ENCODE measurements at regions not wholly inside any gene's neighbourhood (a gene's known extent, or its start where the extent isn't known, plus 50 kb on each side); places are given as distances from the start of the nearest gene placed in this dataset.
"Not testable (repeated sequence)": the region's sequence is repeated elsewhere in the genome, so short reads cannot be mapped to it uniquely, and the experiment has no call there.

- DNase-seq, result not testable (repeated sequence)
Measured at GRCh38 chr10:45056806-45057205, 56.1 kb downstream of the ZNF22 start.

- no peak for DNase-seq
Measured at GRCh38 chr10:45058580-45058979, 57.9 kb downstream of the ZNF22 start.

DNA sequence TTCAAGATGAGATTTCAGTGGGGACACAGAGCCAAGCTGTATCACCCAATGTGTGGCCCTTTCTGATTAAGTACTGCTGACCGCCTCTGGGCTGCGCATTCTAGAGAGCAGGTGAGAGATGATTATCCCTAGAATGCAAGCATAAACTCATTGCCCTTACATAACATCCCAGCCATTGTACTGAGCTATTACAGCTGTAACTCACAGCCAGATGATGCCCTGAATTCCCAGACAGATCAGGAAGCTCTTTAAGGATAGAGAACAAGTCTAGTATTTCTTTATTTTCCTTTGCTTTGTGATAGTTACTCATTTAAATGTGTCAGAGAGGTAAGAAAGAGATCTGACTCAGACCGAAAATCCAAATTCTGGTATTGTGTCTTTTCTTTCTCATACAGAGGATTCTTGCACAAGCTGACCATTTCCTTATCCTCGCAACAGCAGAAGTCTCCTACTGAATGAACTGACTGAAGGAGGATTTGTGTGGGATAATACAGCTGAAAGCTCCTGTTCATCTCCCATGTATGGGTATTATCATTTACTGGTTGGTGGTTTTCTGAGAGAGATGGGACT lies 58.4 kb downstream of the ZNF22 start:
- no peak for DNase-seq

DNA sequence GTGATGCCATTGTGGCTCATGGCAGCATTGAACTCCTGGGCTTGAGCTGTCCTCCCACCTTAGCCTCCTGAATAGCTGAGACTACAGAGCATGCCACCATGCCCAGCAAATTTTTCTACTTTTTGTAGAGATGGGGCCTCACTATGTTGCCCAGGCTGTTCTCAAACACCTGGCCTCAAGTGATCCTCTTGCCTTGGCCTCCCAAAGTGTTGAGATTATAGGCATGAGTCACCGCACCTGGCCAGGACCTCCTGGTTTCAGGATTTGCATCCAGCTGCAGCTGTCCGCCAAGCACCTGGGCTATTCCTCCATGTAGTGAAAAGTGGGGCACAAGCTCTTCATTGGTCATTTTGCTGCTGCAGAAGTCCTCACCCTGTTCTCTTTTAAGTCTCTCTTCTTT lies 58.9 kb downstream of the ZNF22 start:
- DNase-seq, result no peak

DNA sequence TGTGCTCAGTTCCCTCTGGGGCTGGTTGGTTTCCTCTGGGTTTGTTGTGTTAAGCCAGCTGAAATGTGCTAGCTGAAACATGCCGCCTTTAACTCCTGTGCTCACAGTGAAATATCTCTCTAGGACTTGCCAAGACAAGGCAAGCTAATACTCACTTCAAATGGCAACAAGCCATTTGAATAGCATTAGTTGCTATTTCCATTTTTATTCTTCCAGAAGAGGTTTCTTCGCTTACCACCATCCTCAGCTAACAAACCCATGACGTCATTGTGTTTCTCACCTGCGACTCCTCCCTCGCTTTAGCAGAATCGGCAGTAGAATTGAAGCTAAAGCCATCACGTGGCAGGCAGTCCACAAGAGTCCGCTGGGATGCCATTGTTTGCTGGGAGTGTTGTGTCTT lies 61.3 kb downstream of the ZNF22 start:
- DNase-seq, result no peak

DNA sequence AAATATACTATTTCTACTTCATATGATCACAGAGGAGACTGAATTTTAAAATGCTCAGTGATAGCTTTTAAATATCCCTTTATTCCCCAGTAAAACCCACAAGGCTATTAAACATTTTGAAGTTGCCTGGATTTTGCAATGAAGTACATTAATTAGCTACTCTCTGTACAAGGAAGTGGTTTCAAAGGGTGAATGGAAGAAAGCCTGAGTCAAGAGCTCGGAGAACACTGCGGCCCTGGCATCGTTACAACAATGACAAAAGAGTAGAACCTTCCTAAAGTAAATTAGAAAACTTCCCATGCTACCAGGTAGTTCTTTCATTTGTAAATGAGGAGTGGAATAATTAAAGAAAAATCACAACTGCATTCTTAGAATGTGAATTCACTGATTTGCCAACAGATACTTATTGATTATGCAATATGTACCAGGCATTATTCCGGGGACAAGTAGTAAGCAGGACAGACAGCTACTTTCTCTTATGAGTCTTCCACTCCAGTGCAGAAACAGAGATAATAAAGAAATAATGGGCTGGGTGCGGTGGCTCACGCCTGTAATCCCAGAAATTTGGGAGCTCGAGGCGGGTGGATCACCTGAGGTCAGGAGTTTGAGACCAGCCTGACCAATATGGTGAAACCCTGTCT lies 63.0 kb downstream of the ZNF22 start:
- no peak for DNase-seq

DNA sequence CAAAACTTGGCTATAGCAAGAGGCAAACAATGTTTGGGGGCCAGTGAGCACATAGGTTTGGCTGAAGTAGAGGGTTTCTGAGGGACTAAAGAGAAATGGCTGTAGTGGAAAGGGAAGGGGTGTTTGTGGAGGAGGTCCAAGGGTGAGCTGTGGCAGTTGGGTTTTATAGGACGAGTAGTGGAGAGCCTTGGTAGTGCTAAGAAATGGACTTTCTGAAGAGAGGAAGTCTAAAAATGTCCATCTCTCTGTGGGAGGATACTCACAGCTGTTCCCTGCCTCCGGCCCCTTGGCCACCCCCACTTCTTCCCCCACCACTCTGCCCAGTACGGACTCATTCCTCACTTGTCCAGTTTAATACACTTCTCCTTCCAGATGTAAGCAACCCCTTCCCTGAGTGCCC lies 64.3 kb downstream of the ZNF22 start:
- DNase-seq, result no peak

DNA sequence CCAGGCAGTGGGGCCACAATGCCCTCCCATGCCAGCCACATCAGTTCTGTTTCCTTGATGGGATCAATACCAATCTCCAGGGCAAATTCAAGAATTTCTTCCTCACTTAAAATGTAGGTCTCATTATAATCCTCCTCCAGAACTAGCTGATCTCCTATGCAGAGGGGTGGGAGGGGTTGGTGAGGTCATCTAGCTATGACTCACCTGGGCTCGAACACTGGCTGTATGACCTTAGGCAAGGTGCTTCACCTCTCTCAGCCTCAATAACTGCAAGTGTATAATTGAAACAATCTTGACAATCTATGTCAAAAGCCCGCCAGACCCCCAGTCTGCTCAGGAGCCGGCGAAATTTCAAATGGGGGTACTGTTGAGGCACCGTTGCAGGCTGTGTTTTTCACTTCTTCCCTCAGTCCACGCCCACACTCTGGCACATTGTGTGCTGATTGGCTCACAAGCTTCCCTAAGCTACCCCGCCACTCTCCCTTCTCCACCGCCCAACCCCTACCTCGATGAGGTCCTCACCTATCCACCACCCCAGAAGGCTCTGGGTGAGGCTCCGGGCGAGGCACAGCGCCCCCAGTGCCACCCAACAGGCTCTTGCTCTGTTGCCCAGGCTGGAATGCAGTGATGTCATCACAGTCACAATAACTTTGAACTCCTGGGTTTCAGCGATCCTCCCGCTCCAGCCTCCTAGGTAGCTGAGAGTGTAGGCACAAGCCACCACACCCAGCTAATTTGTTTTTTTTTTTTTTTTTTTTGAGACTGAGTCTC lies 70.5 kb downstream of the ZNF22 start:
- no peak for DNase-seq

DNA sequence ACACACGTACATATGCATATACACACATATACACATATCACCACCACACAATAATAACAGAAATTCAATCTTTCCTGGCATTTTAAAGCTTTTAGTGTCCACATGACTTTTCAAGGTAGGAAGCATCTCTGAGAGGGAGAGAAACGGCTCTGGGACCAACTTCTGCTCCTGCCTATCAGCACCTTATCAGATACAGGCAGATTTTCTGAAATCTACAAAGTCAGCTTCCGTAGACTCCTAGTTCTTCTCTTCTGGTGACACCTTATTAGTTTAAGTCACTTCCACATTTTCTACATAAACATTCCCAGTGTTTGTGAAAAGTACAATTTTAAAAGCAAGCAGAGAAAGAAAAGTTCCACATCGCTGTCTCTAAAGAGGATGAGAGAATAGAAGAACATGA lies 74.5 kb downstream of the ZNF22 start:
- no peak for DNase-seq

- no peak for DNase-seq
Measured at GRCh38 chr10:45075826-45076380, 75.2 kb downstream of the ZNF22 start.

DNA sequence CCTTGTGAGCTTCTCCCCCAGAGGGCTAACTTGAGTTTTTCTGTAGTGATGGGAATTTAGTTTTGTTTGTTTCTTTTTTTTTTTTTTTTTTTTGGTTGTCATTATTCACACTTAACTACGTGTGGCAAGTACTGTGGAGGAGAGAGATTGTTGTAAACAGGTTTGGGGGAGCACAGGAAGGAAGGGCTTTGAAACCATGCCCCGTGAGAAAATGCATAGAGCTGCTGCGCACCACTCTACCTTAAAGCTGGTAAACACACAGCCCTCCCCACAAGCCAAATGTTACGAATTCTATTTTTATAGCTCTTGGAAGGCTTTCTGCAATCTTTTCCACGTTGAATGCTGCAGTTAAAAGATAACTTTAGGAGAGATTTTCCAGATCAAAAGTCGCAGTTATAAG lies 76.2 kb downstream of the ZNF22 start:
- no peak for DNase-seq

DNA sequence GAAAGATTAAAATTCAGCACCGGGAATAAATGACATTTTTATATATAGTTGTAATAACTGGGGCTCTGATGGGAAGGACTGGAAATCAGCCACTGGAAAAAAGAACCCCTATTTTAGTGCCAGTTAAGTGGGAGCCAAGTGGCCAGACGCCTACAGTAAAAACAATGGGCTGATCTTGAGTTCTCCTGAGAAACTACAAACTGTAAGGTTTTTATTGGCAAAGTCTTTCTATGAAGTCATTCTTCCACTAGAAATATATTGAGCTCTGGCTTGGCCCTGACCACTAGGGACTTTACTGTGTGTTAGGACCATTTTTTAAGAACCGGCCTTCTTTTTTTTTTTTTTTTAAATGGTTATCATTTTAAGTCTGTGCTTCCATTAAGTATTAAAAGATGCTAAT lies 79.6 kb downstream of the ZNF22 start:
- no peak for DNase-seq

GRCh38 chr10:45082176-45082575 lies 81.5 kb downstream of the ZNF22 start:
- DNase-seq, result no peak

DNA sequence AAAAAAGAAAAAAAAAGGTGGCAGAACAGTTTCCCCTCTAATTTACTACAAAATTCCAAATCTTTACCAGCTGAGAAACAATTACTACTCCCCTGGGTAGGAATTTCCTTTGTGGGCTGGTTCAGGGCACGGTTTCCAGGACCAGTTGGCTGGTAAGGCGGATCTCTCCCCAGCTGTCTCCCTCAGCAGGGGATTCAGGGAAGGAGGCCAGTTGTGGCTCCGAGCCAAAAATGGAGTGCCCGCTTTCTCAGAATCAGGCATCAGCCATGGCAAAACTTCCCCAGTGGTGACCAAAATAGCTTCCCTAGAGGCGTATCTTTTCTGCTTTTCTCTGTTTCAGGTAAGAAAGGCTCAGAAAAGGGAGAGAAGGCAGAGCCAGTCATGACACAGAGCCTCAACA lies 91.2 kb downstream of the ZNF22 start:
- DNase-seq, result no peak

DNA sequence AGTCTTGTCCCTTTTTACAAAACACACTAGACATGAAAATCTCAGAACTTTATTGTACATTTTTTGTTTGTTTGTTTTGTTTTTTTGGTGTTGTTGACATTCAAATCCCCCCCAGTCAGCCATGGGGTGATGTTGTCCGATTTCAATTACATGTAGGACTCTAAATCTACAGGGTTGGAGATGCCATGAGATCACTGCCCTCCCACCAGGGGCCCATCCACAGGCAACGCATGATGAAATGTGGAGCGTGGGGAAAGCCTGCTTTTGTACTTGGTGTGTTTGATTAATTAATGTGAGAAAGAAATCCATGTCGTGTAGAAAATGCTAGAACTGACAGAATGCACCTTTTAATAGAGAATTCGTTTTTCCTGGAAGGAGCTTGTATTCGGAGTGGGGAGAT lies 93.2 kb downstream of the ZNF22 start:
- no peak for DNase-seq

DNA sequence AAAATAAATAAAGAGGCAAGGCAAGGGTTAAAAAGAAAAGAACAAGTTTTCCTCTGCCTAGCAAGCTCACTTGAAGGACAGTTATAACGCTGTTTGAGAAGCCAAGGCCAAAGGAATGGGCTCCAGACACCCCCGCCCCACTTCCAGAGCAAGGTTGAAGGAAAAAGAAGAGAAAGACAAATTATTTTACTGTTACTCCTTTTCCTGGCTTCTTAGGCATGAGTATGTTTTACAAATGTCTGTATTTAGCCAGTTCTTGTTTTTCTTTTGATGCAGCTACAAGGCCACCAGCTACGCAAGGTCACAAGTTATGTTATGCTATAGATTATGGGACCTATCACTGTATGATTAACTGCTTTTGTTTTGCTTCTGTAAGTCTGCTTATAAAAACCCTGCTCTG lies 94.6 kb downstream of the ZNF22 start:
- no peak for DNase-seq

DNA sequence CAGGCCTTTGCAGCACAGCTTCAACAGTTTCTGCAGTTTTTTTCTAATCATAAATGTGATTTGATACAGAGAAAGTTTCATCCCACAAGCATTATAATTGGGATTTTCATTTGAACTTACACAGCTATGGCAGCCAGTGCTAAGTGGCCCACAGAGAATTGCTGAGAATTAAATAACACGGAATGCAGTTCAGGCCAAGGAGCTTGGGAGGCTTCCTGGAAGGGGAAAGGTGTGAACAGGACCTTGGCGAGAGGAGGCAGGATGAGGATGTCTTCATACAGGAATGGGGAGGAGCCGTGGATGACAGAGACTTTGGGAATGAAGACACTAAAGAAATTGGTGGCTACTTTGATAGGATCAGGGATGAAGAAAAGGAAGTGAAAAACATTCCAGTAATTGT lies 95.3 kb downstream of the ZNF22 start:
- DNase-seq, result no peak

GRCh38 chr10:45100429-45100828 lies 99.7 kb downstream of the ZNF22 start:
- no peak for DNase-seq

DNA sequence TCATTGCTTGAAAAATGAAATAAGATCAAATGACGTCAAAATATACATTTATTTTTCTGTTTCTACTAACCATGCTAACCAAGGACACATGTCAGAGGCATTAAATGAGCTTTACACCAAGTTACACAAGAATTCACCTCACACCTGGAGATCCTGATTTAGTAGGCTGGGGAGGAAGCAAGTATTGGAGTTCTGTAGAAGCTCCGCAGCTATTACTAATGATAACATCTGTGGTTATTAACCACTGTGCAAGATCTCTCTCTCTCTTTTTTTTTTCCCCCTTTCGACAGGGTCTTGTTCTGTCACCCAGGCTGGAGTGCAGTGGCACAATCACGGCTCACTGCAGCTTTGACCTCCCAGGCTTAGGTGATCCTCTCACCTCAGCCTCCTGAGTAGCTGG lies 104.0 kb downstream of the ZNF22 start:
- no peak for DNase-seq

GRCh38 chr10:45105309-45105708 lies 104.6 kb downstream of the ZNF22 start:
- DNase-seq, result not testable (repeated sequence)

GRCh38 chr10:45106236-45106856 lies 105.6 kb downstream of the ZNF22 start:
- DNase-seq, result no peak

GRCh38 chr10:45111509-45111908 lies 110.8 kb downstream of the ZNF22 start:
- DNase-seq, result no peak

DNA sequence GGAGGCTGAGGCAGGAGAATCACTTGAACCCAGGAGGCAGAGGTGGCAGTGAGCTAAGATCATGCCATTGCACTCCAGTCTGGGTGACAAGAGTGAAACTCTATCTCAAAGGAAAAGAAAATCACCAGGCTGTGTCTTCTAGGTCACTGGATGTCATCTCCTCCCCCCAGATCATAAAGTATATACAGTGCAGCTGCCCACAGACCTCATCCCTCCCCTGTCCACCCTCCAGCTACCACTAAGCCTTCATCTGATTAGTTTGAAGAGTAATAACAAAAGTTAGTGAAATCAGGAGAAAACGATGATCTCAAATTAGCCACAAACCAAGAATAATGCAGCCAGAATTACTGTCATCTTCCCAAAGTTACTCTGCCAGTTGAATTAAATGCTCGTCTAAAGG lies 117.2 kb downstream of the ZNF22 start:
- not testable (repeated sequence) for DNase-seq

DNA sequence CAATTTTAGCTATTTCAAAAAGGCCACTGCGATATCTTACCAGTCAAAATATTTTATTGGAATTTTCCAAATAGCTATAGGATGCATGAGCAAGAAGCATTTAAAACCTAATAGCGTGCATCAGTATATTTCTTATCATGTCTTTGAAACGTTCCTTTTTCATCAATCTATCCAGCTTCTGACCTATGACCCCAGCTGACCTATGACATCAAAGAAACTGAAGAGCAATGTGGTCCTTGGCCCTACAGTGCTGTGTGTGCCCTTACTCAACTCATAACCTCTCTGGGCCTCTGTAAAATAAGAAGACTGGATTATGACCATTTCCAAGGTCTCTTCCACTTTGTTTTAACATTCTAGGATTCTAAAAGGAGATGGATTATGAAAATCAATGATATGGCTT lies 118.2 kb downstream of the ZNF22 start:
- no peak for DNase-seq
